ENCODE measurements at regions not wholly inside any gene's neighbourhood (a gene's known extent, or its start where the extent isn't known, plus 50 kb on each side); places are given as distances from the start of the nearest gene placed in this dataset.

GRCh38 chr11:116172851-116173250 is 599.9 kb downstream of the BUD13 start:
- no peak for TF ChIP-seq CTCF (IDR thresholded peaks at IDR 0.05; ENCODE audit: low read depth, low read length)
- no peak overlapping the region for H3K4me3 ChIP-seq (ENCODE audit: low read depth, low read length)
- POLR2A ChIA-PET = no interaction called here
- H3K27ac ChIP-seq (ENCODE audit: low read depth, low read length) = no peak overlapping the region
- H3K27me3 ChIP-seq (ENCODE audit: control insufficient read depth, insufficient read depth, low read length) = no peaks in the 10 kb centered on the region
- CTCF ChIA-PET = interaction anchor here (1.3 kb wide), 1 partner anchor 51 kb away, joined by 4 read pairs; no protein-coding TSS in a partner anchor
- no peak for DNase-seq (ENCODE audit: low read depth, low spot score)
- H3K9me3 ChIP-seq (ENCODE audit: control insufficient read depth, insufficient read depth, low read length) = no peaks in the 10 kb centered on the region

GRCh38 chr11:116172156-116172555 is 600.6 kb downstream of the BUD13 start:
- H3K27ac ChIP-seq (ENCODE audit: low read depth, low read length) = no peak overlapping the region
- no peak for DNase-seq (ENCODE audit: low read depth, low spot score)
- POLR2A ChIA-PET = no interaction called here
- CTCF ChIA-PET = no interaction called here
- TF ChIP-seq CTCF (IDR thresholded peaks at IDR 0.05; ENCODE audit: low read depth, low read length) = no peak
- H3K9me3 ChIP-seq (ENCODE audit: control insufficient read depth, insufficient read depth, low read length) = no peaks in the 10 kb centered on the region
- H3K4me3 ChIP-seq (ENCODE audit: low read depth, low read length) = no peak overlapping the region
- no peaks in the 10 kb centered on the region for H3K27me3 ChIP-seq (ENCODE audit: control insufficient read depth, insufficient read depth, low read length)

- ChIA-PET POLR2A (no interaction called here), CTCF (no interaction called here)
- no peak overlapping the region for H3K27ac ChIP-seq (ENCODE audit: low read depth, low read length)
Observed at GRCh38 chr11:116171271-116172140, 601.3 kb downstream of the BUD13 start.

GRCh38 chr11:116170526-116171120 is 602.2 kb downstream of the BUD13 start:
- DNase-seq (ENCODE audit: low read depth, low spot score) = no peak
- TF ChIP-seq CTCF (IDR thresholded peaks at IDR 0.05; ENCODE audit: low read depth, low read length) = no peak
- ChIA-PET CTCF (no interaction called here), POLR2A (no interaction called here)
- H3K4me3 ChIP-seq (ENCODE audit: low read depth, low read length) = no peak overlapping the region
- no peak overlapping the region for H3K27ac ChIP-seq (ENCODE audit: low read depth, low read length)
- no peaks in the 10 kb centered on the region for H3K9me3 ChIP-seq (ENCODE audit: control insufficient read depth, insufficient read depth, low read length)
- H3K27me3 ChIP-seq (ENCODE audit: control insufficient read depth, insufficient read depth, low read length) = no peaks in the 10 kb centered on the region

More at GRCh38 chr11:116171271-116172140, 601.3 kb downstream of the BUD13 start:
- H3K27me3 ChIP-seq (ENCODE audit: control insufficient read depth, insufficient read depth, low read length) = no peaks in the 10 kb centered on the region
- H3K9me3 ChIP-seq (ENCODE audit: control insufficient read depth, insufficient read depth, low read length) = no peaks in the 10 kb centered on the region
- H3K4me3 ChIP-seq (ENCODE audit: low read depth, low read length) = no peak overlapping the region
- no peak for DNase-seq (ENCODE audit: low read depth, low spot score)
- no peak for TF ChIP-seq CTCF (IDR thresholded peaks at IDR 0.05; ENCODE audit: low read depth, low read length)

GRCh38 chr11:116169776-116170175 is 603.0 kb downstream of the BUD13 start:
- Histone ChIP-seq H3K9me3 (ENCODE audit: control insufficient read depth, insufficient read depth, low read length) (no peaks in the 10 kb centered on the region), H3K4me3 (ENCODE audit: low read depth, low read length) (no peak overlapping the region), H3K27me3 (ENCODE audit: control insufficient read depth, insufficient read depth, low read length) (no peaks in the 10 kb centered on the region), H3K27ac (ENCODE audit: low read depth, low read length) (no peak overlapping the region)
- DNase-seq (ENCODE audit: low read depth, low spot score) = no peak
- ChIA-PET CTCF (interaction anchor here (1.4 kb wide), 1 partner anchor 54 kb away, joined by 3 read pairs; no protein-coding TSS in a partner anchor), POLR2A (no interaction called here)
- TF ChIP-seq CTCF (IDR thresholded peaks at IDR 0.05; ENCODE audit: low read depth, low read length) = no peak
